DMS53 treated with DMSO at 0.1 percent for 48 hours (cell line): ENCODE measurements at regions not wholly inside any gene's neighbourhood (a gene's known extent, or its start where the extent isn't known, plus 50 kb on each side); places are given as distances from the start of the nearest gene placed in this dataset.
A peak's percentile ranks its signal among the peaks of the same experiment; 100 is the strongest.
"Not testable (repeated sequence)": the region's sequence is repeated elsewhere in the genome, so short reads cannot be mapped to it uniquely, and the experiment has no call there.

Experiments
- DNase-seq: peaks from one replicate; lab custom pipeline; 2025; ENCODE audit not compliant: unreplicated experiment; lab: John Stamatoyannopoulos, UW

GRCh38 chr11:101216091-101216490, 86.5 kb upstream of the PGR start:
- DNase-seq, result not testable (repeated sequence)

DNA sequence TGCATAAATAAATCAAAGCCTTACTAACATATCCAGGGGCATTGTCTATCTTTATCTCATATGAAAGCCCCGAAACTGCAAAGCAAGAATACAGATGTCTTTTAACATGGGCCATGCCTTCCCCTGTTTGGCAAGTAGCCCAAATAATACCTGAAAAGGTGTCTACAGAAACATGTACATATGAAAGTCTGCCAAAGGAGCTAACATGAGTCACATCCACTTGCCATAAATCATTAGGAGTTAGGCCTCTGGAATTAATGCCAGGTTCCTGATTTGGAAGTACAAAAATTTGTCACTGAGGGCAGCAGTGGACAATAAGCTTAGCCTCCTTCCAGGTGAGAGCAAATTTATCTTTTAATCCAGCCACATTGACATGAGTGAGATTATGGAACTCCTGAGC, 85.5 kb upstream of the PGR start:
- no peak for DNase-seq

DNA sequence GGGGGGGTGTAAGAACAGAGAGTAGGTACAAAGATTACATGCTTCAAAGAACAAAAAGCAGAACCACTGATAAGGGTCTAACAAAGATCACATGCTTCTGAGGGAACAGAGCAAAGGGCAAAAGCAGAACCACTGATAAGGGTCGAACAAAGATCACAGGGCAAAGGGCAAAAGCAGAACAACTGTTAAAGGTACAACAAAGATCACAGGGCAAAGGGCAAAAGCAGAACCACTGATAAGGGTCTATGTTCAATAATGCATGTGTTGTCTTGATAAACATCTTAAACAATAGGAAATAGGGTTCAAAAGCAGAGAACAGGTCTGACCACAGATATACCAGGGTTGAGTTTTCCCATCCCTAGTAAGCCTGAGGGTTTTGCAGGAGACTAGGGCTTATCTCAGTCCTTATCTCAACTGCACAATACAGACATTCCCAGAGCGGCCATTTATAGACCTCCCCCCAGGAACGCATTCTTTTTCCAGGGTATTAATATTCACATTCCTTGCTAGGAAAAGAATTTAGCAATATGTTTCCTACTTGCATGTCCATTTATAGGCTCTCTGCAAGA, 81.9 kb upstream of the PGR start:
- no peak for DNase-seq

DNA sequence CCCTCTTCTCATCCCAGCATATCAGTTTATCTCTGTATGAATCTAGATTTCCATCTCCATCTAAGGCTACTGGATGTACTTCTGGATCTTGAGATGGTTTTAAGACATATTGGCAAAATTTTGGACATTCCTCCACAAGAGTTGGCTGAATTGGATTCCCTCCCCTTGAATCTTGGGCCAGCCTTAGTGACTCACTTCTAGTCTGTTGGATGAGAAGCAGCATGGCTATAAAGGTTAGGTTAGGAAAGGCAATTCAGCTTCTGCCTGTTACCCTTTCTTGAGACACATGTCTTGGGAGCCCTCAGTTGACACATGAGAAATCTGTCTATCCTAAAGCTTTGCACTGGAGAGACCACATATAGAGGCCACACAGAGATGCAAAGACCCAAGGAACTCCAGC, 73.0 kb upstream of the PGR start:
- DNase-seq, result no peak

DNA sequence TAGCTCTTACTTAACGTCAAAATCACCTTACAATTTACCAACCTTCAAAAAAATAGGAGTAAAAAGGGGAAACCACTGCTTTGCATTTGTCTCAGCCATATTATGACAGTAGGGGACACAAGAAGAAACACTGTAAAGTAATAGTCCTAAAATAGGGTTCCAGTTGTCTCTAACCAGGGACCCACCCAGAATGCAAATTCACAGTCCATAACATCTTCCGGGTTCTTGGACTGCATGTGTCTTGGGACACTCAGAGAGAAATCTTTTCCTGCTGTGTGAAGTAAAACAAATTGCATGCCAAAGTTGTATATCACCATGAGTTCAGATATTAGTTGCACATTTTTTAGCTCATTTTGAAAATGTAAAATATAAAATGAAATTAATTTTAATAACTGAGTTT, 69.8 kb upstream of the PGR start:
- no peak for DNase-seq

DNA sequence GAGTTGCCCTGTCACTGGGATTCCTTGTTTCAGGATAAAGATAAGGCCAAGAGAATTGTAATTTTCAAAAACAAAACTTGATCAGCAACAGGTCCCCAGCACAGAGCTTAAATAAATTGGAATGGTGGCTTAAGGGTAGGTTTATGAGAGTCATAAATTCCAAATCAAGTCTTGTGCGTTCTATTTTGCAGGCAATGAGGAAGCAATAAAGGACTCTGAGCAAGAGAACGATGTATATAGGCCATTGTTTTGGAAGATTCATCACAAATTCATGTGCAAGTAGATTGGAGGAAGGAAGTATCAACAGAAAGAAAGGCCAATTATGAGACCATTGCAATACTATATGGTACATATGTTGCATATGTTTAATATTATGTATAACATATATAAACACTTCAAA, 65.7 kb upstream of the PGR start:
- no peak for DNase-seq

- DNase-seq, result no peak
These were observed 59.2 kb upstream of the PGR start for GRCh38 chr11:101188801-101189200.

DNA sequence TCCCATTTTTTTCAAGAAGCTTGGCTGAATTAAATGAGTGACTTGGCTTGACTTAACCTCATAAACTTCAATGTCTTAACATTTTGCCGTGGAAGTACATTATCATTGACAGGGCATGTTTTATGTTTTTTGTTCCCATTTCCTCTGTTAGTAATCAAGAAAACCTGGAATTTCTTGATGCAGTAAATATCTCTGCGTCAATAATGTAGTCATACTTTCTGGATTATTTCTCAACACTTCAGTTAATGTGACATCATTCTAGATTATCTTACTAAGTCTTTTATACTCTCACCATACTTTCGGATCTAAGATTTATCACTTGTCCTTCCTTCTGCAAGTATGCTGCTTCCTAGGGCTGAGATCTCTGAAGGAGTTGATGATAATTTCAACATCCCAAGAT, 58.6 kb upstream of the PGR start:
- no peak for DNase-seq

DNA sequence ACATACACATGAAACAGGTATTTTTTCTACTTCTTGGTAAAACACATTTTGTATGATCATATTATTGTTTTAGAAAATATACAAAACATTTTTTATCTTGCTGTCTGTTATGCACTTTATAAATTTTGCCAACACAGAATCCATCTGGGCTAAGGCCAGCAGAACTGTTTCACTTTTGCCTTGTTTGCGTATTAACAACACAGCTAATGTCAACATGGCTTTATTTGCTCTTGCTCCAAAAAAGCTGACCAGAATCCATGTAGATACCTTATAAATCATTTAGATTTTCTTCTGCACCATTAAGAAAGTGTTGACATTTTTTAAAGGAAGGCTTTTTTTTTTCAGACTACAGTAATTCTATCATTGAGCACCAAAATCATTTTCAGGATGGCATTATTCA, 58.1 kb upstream of the PGR start:
- DNase-seq, result peak; percentile 10

- no peak for DNase-seq
These were observed 56.4 kb upstream of the PGR start for GRCh38 chr11:101185985-101186384.

- no peak for DNase-seq
These were observed 52.9 kb upstream of the PGR start for GRCh38 chr11:101182467-101182866.

DNA sequence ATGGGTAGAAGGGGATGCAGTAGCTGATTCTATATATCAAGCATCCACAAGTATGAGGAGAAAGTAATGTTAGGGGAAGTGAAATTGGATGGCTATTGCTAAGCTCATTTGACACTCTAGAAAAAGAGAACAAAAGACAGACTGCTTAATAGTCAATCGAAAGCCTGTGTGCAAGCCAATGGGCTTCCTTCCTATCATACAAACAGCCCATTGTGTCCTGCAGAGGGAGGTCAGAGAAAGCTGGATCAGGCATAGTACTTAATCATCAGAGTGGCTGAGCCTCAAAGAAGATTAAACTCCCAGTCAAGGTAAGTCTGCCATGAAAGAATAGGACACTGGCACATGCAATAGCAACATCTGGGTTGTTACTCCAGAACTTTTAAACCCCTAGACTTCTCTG, 50.9 kb upstream of the PGR start:
- DNase-seq, result no peak
